HG02885 (cell line): ENCODE measurements at regions not wholly inside any gene's neighbourhood (a gene's known extent, or its start where the extent isn't known, plus 50 kb on each side); places are given as distances from the start of the nearest gene placed in this dataset.
A peak's percentile ranks its signal among the peaks of the same experiment; 100 is the strongest.

ENCODE experiments used
- ATAC-seq: cut with Tn5 transposase; IDR thresholded peaks from one replicate; pipeline ENCODE4 v1.9.1; 2021; ENCODE audit warnings: mild to moderate bottlenecking; ENCODE audit not compliant: unreplicated experiment, poor library complexity

DNA sequence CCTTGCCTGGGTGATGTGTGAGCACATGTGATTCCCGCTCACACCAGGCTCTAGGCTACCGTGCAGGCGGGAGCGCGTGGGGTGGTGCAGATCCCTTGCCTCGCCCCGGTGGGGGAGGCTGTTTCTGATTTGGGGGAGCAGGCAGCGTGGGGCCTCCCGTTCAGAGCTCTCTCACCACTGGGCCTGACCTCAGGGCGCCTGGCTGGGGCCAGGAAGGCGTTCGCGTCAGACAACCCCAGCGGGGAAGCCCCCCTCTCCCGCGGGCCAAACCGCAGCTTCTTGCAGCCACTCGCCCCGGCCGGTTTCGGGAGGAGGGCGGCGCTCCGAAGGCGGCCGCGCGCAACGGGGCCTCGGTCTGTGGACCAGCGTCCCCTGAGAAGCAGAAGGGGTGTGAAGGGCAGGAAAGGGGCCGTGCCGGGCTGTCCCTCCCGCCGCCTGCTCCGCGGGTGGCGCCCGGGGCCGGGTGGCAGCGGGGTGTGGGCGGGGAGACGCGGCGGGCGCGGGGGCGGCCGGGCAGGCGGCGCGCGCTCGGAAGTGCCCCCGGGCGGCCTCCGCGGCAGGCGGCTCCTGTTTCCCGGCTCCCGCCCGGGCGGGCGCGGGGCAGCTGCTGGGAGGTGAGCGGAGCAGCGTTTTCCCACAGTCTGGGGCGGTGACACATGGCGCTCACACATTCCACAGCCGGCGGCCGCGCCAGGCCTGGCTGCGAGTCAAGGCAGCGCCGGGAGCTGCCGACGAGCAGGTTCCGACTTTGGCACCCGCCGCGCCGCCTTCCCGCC lies 65.1 kb upstream of the HES1 start:
- ATAC-seq: peak; percentile 95

DNA sequence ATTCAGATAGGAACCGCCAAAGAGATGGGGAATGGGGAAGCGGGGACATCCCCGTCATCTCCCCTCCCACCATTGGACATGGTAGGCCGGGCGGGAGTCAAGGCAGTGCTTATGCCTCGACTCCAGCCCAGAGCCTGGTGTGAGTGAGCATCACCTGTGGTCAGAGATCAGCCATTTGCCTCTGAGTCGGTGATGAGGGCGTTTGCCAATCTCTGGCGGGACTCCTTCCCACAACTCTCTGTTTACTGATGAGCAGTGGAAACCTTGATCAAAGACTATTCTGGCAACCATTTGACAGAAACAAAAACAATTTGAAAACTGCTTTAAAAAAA lies 63.9 kb upstream of the HES1 start:
- no peak for ATAC-seq

DNA sequence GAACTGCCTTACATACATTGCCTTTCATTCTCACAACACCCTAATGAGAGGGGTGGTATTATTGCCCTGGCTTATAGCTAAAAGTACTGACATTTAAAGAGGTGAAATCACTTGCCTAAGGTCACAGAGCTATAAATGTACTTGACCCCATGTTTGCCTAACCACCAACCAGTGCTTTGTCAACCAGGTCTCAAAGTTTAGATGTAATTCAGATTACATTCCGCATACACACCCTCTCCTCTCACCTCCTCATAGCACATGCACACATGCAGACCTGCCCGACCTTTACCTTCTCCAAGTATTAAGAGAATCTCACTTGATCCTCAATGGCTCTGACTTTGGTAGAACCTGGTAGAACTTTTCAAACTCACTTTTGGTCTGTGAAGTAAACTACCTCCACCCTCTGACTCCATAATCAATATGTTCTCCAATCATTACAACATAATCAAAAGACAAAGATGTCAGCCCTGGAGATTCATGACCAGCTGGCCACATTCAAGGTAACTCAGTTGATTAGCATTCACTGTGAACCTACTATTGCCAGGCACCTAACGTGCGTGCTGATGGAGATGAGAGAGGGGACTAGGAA lies 63.2 kb upstream of the HES1 start:
- no peak for ATAC-seq

DNA sequence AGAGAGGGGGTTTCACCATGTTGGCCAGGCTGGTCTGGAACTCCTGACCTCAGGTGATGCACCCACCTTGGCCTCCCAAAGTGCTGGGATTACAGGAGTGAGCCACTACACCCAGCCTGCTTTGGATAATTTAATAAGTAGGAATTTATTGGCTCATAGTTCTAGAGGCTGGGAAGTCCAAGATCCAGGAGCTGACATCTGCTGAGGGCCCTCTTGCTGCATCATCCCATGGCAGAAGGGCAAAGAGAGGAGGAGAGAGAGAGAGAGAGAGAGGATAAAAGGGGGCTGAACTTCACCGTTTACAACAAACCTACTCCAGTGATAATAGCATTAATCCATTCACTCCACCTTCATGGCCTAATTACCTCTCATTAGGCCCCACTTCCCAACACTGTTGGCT lies 62.0 kb upstream of the HES1 start:
- ATAC-seq: no peak

DNA sequence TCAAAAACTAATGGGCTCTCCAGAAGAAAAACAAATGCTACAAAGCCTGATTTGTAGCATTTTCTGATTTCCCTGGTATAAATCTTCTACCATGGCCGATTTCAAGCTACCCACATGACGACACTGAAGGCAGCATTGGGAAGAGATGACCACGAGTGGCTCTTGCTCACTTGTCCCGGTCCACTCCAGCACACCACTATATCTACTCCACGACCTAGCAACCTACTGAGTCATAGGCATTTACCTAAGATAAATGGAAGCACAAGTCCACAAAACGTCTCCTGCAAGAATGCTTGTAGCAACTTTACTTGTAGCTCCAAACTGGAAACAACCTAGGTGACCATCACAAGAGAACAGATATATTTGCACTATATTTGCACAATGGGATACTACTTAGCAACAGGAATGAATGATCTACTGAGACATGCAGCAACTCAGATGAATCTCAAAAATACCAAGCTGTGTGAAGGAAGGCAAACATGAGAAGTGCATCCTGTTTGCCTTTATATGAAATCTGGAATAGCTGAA lies 60.8 kb upstream of the HES1 start:
- ATAC-seq: no peak

DNA sequence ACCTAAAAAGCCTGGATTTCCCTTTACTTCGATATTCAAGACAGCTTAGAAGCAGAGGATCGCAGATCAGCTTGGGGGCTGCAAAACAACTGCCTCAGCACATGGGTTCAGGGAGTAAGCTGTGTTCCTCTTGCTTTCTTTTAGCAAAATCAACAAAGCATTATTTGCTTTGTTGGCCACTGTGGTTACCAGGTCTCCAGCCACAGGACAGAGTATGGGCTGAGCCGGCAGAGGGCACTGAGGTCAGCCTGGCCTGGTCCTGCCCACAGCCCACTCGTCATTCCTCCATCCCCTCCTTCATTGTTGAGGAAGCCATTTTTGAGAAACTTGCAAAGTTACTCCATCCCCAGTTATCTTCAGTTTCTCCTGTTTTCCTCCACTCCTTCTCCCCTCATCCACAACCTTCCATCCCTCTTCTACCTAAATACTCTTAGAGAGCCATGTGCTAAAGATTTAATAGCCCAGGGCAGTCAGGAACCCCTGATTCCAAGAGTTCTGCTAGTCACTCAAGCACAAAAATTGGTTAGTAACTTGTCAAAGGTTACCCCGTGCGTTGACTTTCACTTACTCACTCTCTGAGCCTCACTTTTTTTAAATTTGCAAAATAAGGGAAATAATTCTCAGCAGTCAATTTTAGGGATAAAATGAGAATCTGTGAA lies 60.0 kb upstream of the HES1 start:
- ATAC-seq: no peak

DNA sequence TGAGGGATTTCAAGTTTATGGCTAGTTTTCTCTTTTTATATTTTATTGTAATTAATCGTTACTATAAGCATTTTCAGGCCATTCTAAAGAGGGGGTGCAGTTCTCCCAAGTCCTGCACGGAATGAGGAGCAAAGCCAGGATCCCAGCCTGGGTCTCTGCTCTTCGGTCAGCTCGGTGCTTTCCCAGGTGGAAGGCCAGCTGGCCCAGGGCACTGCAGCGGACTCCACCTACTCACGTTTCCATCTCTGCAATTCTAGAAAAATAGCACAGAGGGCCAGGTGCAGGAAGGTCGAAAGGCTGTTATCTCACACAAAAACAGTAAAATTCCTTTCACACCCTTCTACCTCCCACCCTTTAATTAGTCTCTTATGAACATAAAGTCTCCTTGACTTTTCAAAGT lies 59.5 kb upstream of the HES1 start:
- no peak for ATAC-seq

DNA sequence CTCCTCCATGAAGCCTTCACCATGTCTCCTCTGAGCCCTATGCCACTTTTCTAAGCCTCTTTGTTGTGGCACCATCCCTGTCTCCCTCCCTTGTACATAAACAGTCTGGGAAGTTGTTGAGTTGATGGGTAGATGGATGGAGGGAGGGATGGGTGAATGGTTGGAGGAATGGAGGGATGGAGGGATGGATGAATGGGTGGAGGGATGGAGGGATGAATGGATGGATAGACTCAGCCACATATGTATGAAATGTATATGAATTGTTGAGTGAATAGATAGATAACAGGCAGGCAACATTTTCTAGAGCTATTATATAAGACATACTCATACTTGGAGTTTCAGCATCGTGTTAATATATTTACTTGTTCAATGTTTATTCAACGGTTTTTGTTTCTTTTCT lies 58.3 kb upstream of the HES1 start:
- ATAC-seq: no peak

DNA sequence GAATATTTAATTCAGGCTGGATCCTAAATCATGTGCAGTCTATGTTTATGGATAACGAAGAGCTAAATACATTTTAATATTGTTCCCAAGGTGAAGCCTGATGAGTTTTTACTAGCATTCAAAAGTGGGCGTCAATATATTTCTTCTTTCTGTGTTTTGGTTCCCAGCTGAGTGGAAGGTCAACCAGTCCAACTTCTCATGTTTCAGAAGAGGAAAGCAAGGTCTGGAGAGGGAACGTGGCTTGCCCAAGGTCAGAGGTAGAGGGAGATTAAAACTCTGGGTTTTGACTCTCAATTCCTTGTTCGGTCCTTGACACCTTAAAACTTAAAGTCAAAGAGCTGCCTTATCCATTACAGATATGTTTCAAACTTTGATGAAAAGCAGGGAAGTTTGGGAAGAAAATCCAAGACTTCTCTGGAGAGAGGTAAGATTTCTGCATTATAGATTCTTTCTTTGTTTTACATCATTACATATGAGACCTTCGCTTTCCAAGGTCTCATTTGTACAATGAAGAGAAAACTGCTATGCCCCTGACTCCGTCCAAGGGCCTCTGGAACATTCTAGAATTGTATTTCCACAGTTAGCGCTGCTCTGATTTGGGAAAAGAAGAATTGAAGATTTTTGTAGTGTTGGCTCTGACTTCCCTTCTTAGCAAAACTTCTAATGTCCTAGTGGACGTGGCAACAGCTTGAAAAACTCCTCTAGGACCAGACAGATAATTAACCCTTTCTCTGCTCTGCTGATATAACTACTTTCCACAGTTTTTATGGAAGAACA lies 57.7 kb upstream of the HES1 start:
- ATAC-seq: no peak

DNA sequence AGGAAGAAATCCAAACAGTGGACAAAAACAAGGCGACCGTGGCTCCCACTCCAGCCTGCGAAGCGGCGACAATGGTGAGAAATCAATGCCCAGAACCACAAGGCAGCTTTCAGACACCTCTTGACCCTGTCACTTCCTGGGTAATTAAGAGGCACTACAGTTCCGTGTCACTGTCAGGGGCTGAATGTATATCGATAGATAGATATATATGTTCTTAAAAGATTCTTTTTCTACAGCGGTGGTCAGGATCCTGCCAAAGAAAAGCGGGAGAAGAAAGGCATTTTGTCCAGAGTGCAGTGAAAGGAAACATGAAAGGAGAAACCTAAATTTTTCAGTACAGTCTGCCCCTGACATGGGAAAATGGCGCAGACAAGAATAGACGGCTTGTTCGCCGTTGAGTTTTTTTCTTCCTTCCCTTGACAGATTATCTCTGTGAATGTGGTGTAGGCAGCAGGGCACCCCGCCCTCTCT lies 56.2 kb upstream of the HES1 start:
- no peak for ATAC-seq

DNA sequence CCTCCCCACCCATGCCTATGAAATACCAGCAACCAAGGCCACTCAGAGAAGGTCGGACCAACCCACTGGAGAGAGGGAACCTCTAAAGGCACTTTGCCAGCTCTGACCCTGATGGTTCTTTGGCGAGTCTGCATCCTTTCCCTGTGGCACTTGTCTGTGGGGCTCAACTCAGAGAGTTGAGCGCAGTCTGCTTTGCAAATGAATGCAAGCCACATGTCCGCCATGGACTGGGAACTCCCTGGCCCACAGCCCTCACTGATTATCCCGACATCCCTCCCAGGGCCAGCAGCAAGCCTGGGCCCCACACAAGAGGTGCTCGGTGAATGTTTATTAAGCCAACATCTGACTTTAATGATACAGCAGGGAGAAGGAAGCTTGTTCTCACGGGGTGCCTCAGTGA lies 55.5 kb upstream of the HES1 start:
- no peak for ATAC-seq

DNA sequence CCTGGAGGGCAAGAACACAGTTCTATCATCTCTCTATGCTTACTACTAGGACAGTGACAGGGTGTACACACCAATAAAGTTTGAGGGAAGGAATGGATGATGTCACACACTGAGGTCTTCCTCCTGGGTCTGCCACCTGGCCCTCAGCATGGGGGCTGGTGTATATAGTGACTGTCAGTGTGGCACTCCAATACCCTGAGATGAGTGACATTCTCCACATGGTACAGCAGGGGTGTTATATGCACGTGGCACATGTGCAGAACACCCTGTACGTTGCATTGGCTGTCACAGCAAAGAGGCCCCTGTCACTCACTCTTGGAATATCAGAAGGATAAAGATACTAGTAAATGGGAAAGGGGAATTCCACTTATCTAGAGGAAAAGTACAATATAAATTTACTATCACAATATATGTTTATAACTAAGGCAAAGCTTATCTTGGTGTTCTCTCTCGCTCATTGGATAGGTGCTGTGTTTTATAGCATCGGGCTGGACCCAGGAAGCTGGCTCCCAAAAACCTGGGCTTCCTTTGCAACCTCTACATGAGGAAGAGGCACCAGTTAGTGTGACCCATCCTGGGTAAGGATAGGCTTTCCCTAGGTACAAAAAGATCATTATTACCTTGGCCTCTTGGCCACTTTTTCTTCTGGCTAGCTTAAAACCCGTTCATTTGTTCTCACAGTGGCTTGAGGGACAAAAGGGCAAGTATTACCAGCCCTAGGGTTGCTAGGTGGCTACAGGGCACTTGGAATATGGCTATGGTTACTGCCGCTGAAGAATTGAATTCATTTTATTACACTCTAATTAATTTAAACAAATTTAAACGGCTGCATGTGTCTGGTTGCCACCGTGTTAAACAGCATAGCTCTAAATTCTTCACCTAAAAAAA lies 54.8 kb upstream of the HES1 start:
- no peak for ATAC-seq

DNA sequence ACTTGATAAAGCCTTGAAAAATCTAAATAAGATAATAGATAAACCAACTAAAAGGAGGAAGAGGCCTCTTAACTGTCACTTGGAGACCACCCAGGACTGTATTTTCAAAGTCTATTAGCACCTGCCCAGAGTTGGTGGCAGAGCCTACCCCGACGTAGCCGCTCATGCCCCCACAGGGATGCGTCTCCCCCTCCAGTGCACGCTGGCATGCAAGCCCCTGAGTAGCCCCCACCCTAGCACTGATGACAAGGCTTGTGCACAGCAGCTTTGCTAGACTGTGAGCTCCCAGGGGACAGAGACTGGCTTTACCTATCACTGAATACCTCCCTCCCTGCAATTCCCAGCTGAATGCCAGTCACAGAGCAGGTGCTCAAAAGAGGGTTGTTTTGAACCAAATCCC lies 54.1 kb upstream of the HES1 start:
- no peak for ATAC-seq

DNA sequence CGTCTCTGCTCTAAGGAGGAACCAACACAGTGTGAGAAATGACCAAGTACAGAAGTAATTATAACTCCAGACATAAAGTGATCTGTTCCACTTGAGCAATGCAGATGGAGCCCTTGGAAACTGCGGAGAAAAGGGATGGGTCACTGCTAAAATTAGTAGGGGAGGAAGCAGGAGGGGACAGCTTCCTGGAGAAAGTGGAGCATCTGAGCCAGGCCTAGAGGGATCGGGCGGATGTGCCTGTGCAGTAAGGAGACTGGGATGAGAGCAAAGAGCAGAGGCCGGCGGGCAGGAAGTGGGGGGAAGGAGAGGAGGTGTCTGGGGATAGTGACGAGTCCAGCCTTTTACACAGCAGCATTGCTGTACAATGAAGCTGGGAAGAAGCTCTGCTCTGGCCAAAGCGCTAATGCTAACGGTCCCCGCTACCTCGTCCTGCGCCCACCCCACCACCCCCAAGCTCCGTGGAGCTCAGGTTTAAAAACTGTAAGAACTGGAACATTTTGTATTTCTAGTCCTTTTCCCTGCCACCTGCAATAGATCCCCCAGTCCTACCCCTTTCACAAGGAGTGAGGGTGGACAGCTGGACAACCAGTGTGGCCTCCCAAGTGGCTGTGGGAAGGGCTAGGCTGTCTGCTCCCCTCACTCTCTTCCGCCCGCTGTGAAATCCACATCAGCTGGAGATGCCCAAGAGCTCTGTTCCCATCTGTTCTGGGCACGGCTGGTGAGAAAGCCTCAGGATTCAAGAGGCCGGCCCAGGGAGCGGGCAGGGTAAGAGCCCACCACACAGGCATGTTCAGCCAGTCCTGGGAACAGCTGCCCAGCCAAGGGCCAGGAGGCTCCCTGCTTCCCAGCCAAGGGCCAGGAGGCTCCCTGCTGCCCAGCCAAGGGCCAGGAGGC lies 53.0 kb upstream of the HES1 start:
- no peak for ATAC-seq

DNA sequence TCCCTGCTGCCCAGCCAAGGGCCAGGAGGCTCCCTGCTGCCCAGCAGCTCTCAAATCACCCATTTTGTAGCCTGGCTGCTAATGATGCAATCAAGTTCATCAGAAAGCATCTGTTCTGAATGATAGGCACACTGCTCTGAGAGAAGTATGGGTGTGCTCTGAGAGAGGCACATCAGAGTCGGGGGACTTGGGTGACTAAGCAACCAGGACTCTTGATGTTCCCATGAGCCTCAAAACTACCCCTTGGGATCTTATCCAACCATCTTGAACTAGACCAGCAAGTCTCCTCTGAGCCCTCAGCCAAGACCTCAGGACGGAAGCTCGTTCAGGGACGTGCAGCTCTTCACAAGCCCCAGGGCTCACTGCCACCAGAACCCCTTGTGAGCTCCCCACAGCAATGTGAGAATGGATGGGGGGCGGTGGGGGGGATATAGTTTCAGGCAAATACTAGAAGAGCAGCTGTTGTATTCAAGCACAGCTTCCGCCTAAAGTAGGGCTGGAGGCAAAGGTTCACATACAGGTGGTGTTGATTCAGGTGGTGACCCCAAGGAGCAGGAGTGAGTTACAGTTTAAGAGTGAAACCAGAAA lies 52.2 kb upstream of the HES1 start:
- peak; percentile 20 for ATAC-seq

DNA sequence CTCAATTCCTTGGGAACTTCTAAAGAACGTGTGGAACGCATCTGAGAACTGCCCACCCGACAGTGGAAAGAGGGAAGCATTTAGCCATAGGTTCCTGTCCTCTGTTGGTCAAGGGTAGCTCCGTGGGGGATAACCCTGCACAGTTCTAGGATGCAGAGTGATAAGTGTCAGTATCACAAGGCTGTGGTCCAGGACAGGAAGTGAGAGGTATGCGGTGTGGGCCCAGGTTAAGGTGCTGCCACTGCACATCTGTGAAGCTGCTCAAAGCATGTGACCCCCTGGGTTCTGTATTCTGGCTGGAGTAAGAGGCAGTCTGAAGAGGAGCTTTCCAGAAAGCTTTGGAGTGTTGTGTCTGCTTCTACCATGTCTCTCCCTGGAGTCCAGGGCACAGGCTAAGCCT lies 51.7 kb upstream of the HES1 start:
- peak; percentile 98 for ATAC-seq
